HUES48 (cell line): ENCODE measurements at regions not wholly inside any gene's neighbourhood (a gene's known extent, or its start where the extent isn't known, plus 50 kb on each side); places are given as distances from the start of the nearest gene placed in this dataset.

Experiments used
- H3K27ac ChIP-seq: one replicate; pipeline ENCODE4 v1.7.0; 2013; ENCODE audit warnings: low read depth, low read length, inconsistent platforms
- H3K27me3 ChIP-seq: 2 replicates; pipeline ENCODE4 v1.6.1; 2013; ENCODE audit warnings: mild to moderate bottlenecking, low read length; ENCODE audit not compliant: control insufficient read depth, insufficient read depth
- H3K36me3 ChIP-seq: 2 replicates; pipeline ENCODE4 v1.6.1; 2013; ENCODE audit warnings: low read length; ENCODE audit not compliant: control insufficient read depth, insufficient read depth
- H3K4me1 ChIP-seq: 2 replicates; pipeline ENCODE4 v1.6.1; 2013; ENCODE audit warnings: mild to moderate bottlenecking, low read length; ENCODE audit not compliant: control insufficient read depth, insufficient read depth
- H3K4me3 ChIP-seq: 2 replicates; pipeline ENCODE4 v1.5.1; 2013; ENCODE audit warnings: mild to moderate bottlenecking, low read depth, low read length
- H3K9ac ChIP-seq: 2 replicates; pipeline ENCODE4 v1.6.1; 2013; ENCODE audit warnings: mild to moderate bottlenecking, low read depth, low read length, moderate library complexity
- H3K9me3 ChIP-seq: 2 replicates; pipeline ENCODE4 v1.6.1; 2013; ENCODE audit warnings: low read length; ENCODE audit not compliant: control insufficient read depth, insufficient read depth

- Histone ChIP-seq H3K4me3 (no peak overlapping the region), H3K9ac (no peak overlapping the region), H3K27ac (no peak overlapping the region), H3K36me3 (no peaks in the 10 kb centered on the region), H3K4me1 (no peaks in the 10 kb centered on the region), H3K9me3 (no peaks in the 10 kb centered on the region), H3K27me3 (no peaks in the 10 kb centered on the region)
Measured at GRCh38 chr11:15535414-15535813, 420.7 kb downstream of the INSC start.

GRCh38 chr11:15536438-15536837 is 421.7 kb downstream of the INSC start:
- Histone ChIP-seq H3K27me3 (no peaks in the 10 kb centered on the region), H3K27ac (no peak overlapping the region), H3K9me3 (no peaks in the 10 kb centered on the region), H3K4me1 (no peaks in the 10 kb centered on the region), H3K36me3 (no peaks in the 10 kb centered on the region), H3K4me3 (no peak overlapping the region), H3K9ac (no peak overlapping the region)

GRCh38 chr11:15539645-15540044 is 424.9 kb downstream of the INSC start:
- H3K9ac ChIP-seq = no peak overlapping the region
- no peak overlapping the region for H3K4me3 ChIP-seq
- no peaks in the 10 kb centered on the region for H3K36me3 ChIP-seq
- H3K27ac ChIP-seq = no peak overlapping the region
- H3K27me3 ChIP-seq = no peaks in the 10 kb centered on the region
- H3K4me1 ChIP-seq = no peaks in the 10 kb centered on the region
- H3K9me3 ChIP-seq = no peaks in the 10 kb centered on the region

- no peaks in the 10 kb centered on the region for H3K4me1 ChIP-seq
- H3K4me3 ChIP-seq = no peak overlapping the region
- no peak overlapping the region for H3K27ac ChIP-seq
- no peaks in the 10 kb centered on the region for H3K36me3 ChIP-seq
- H3K27me3 ChIP-seq = no peaks in the 10 kb centered on the region
- H3K9ac ChIP-seq = no peak overlapping the region
- H3K9me3 ChIP-seq = no peaks in the 10 kb centered on the region
Measured at GRCh38 chr11:15541079-15541478, 426.4 kb downstream of the INSC start.

GRCh38 chr11:15544353-15544752 is 429.6 kb downstream of the INSC start:
- Histone ChIP-seq H3K9me3 (no peaks in the 10 kb centered on the region), H3K36me3 (no peaks in the 10 kb centered on the region), H3K27me3 (no peaks in the 10 kb centered on the region), H3K4me1 (peaks cover 8% of the 10 kb centered on the region), H3K27ac (no peak overlapping the region), H3K4me3 (no peak overlapping the region), H3K9ac (no peak overlapping the region)

- Histone ChIP-seq H3K27ac (peak overlapping the region; percentile 32), H3K4me1 (peaks cover 34% of the 10 kb centered on the region), H3K36me3 (no peaks in the 10 kb centered on the region), H3K27me3 (no peaks in the 10 kb centered on the region), H3K4me3 (no peak overlapping the region), H3K9me3 (no peaks in the 10 kb centered on the region), H3K9ac (no peak overlapping the region)
Measured at GRCh38 chr11:15547685-15548084, 433.0 kb downstream of the INSC start.

- Histone ChIP-seq H3K4me1 (peaks cover 64% of the 10 kb centered on the region), H3K9ac (peak overlapping the region; percentile 22), H3K9me3 (0 out of 2 replicates have a peak, but pooled peaks cover 4% of the 10 kb centered on the region), H3K27me3 (no peaks in the 10 kb centered on the region), H3K36me3 (no peaks in the 10 kb centered on the region), H3K4me3 (peak overlapping the region; percentile 47), H3K27ac (peak overlapping the region; percentile 86)
Measured at GRCh38 chr11:15551901-15552851, 437.5 kb downstream of the INSC start.

GRCh38 chr11:15555161-15555560 is 440.4 kb downstream of the INSC start:
- Histone ChIP-seq H3K27ac (no peak overlapping the region), H3K36me3 (no peaks in the 10 kb centered on the region), H3K9ac (no peak overlapping the region; the same call in 1 of the 2 replicates), H3K4me3 (no peak overlapping the region), H3K27me3 (no peaks in the 10 kb centered on the region), H3K9me3 (0 out of 2 replicates have a peak, but pooled peaks cover 4% of the 10 kb centered on the region), H3K4me1 (peaks cover 72% of the 10 kb centered on the region)

- H3K9me3 ChIP-seq = 0 out of 2 replicates have a peak, but pooled peaks cover 4% of the 10 kb centered on the region
- peaks cover 50% of the 10 kb centered on the region for H3K4me1 ChIP-seq
- no peak overlapping the region for H3K4me3 ChIP-seq
- H3K27ac ChIP-seq = no peak overlapping the region
- no peaks in the 10 kb centered on the region for H3K27me3 ChIP-seq
- no peaks in the 10 kb centered on the region for H3K36me3 ChIP-seq
- no peak overlapping the region for H3K9ac ChIP-seq
Measured at GRCh38 chr11:15557457-15558230, 442.9 kb downstream of the INSC start.

GRCh38 chr11:15558513-15559181 is 443.9 kb downstream of the INSC start:
- no peaks in the 10 kb centered on the region for H3K27me3 ChIP-seq
- peak overlapping the region; percentile 76 for H3K27ac ChIP-seq
- peaks cover 40% of the 10 kb centered on the region for H3K4me1 ChIP-seq
- 0 out of 2 replicates have a peak, but pooled peaks cover 4% of the 10 kb centered on the region for H3K9me3 ChIP-seq
- H3K36me3 ChIP-seq = no peaks in the 10 kb centered on the region
- no peak overlapping the region for H3K4me3 ChIP-seq
- no peak overlapping the region for H3K9ac ChIP-seq
